Ovary (tissue), 3 donors: ENCODE measurements at regions not wholly inside any gene's neighbourhood (a gene's known extent, or its start where the extent isn't known, plus 50 kb on each side); places are given as distances from the start of the nearest gene placed in this dataset.

Experiments used
- CTCF ChIP-seq, 3 donors: fragments of 450-650 bp in 2 of 3; fragments of 200-600 bp in 1 of 3; IDR thresholded peaks; one replicate each; pipeline versions ENCODE4 v1.5.1 to v1.8.0; 2016 to 2022; ENCODE audit warnings: antibody characterized with exemption in 3 of 3, mild to moderate bottlenecking in 1 of 3
- POLR2A ChIP-seq: fragments of 450-650 bp; IDR thresholded peaks from one replicate; pipeline ENCODE4 v1.6.1; 2017; ENCODE audit warnings: antibody characterized with exemption, mild to moderate bottlenecking, moderate library complexity
- donor health status: DM: no; HTN: no; CAD: no.

DNA sequence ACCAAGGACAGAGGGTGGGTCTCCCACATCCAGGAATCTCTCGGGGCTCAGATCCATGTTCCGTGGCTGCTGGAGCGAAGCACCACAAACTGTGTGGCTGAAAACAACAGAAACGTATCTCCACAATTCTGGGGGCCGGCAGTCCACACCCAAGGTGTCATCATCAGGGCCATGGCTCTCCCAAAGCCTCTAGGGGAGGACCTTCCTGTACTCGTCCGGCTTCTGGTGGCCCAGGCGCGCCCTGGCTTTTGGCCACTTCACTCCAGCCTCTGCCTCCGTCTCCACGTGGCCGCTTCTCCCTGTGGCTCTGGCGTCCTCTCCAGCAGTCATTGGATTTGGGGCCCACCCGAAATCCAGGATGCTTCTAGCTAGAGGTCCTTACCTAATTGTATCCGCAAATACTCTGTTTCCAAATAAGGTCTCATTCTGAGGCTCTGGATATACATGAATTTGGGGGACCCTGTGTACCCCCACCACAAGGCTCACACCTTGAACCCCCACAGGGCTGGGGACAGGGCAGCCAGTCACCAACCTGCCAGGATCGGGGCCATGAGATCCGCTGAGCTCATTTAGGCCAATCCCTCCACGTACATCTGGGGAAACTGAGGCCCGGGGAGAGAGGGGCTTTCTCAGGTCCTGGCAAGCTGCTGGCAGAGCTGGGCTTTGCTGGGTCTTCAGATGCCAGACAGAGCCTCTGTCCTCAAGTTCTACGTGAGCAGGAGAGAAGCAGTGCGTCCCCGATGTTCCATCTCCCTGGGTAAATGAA lies 158.2 kb downstream of the OLFM1 start:
- no peak for TF ChIP-seq POLR2A
- TF ChIP-seq CTCF (IDR thresholded peaks at IDR 0.05): no peak
